Right lobe of liver (tissue), 4 donors: ENCODE measurements at regions not wholly inside any gene's neighbourhood (a gene's known extent, or its start where the extent isn't known, plus 50 kb on each side); places are given as distances from the start of the nearest gene placed in this dataset.

Experiments
- CTCF ChIP-seq, 4 donors: fragments of 200-600 bp in 3 of 4; fragments of 450-650 bp in 1 of 4; IDR thresholded peaks; one replicate each; pipeline versions ENCODE4 v1.5.1 to v1.8.0; 2016 to 2022; ENCODE audit warnings: antibody characterized with exemption in 4 of 4, mild to moderate bottlenecking in 2 of 4
- POLR2A ChIP-seq: fragments of 450-650 bp; IDR thresholded peaks from one replicate; pipeline ENCODE4 v1.6.1; 2017; ENCODE audit warnings: antibody characterized with exemption, mild to moderate bottlenecking
- donor health status: DM: no; HTN: no; CAD: no.
- donor health status: DM: no; HTN: no; CAD: no.
- donor health status: DM: no; HTN: yes; CAD: no.

DNA sequence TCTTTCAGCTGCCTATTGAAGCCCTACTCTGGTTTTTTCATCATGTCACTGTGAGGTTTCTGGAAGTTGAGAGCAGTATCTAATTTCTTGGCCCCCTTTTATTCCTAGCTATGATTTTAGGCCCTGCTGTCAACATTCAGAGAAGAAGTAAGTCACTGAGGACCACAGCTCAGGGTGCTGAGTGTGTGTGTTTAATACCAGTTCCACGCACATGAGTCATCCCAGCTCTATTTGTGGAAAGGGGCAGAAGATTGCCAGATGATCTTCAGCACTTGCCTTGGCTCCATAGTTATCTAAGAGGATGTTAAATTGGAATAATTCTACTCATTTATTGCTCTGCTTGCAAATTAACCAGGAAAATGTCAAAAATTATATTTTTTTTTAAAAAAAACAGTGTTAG lies 65.5 kb upstream of the SLC38A4 start:
- TF ChIP-seq POLR2A (no peak), CTCF (IDR thresholded peaks at IDR 0.05) (no peak)
